Fibroblast of upper back skin (primary cell): ENCODE measurements at regions not wholly inside any gene's neighbourhood (a gene's known extent, or its start where the extent isn't known, plus 50 kb on each side); places are given as distances from the start of the nearest gene placed in this dataset.

Experiments used
- DNase-seq: peaks from one replicate; pipeline ENCODE4 v3.0.0-alpha.2; 2013

GRCh38 chr10:125212150-125212809 lies 51.9 kb upstream of the CTBP2 start:
- DNase-seq = no peak
